Activated T-helper 1 cell treated with anti-CD3 and anti-CD28 coated beads, Interleukin-12 subunit alpha, Interleukin-12 subunit beta, Interleukin-2, Interleukin-4 antibody, amounts not matched to agents 30 ng/mL and 10 ng/mL and 1 ng/mL, durations not matched to agents 14 hours and 24 hours and 36 hours (primary cell): ENCODE measurements at regions not wholly inside any gene's neighbourhood (a gene's known extent, or its start where the extent isn't known, plus 50 kb on each side); places are given as distances from the start of the nearest gene placed in this dataset.

ENCODE experiments used
- DNase-seq: peaks from one replicate; pipeline ENCODE4 v3.0.0; 2021; ENCODE audit warnings: low spot score
- H3K27ac Mint-ChIP-seq: one replicate; pipeline ENCODE4 v1.8.0; 2021; ENCODE audit warnings: mild to moderate bottlenecking, mixed read lengths
- H3K27me3 Mint-ChIP-seq: one replicate; pipeline ENCODE4 v1.8.0; 2022; ENCODE audit warnings: mild to moderate bottlenecking, moderate library complexity, mixed read lengths; ENCODE audit not compliant: insufficient read depth
- H3K36me3 Mint-ChIP-seq: one replicate; pipeline ENCODE4 v1.8.0; 2021; ENCODE audit warnings: low read depth, mixed read lengths
- H3K4me1 Mint-ChIP-seq: one replicate; pipeline ENCODE4 v1.8.0; 2021; ENCODE audit warnings: low read depth, mixed read lengths
- H3K4me3 Mint-ChIP-seq: one replicate; pipeline ENCODE4 v1.8.0; 2021; ENCODE audit warnings: mild to moderate bottlenecking, moderate library complexity, mixed read lengths
- H3K9me3 Mint-ChIP-seq: one replicate; pipeline ENCODE4 v1.8.0; 2021; ENCODE audit warnings: mixed read lengths
- intact Hi-C: fragments of 100-400 bp; cut with micrococcal nuclease; formaldehyde crosslinking; loops from one replicate; pipeline ENCODE4 v1.15.1; 2024

DNA sequence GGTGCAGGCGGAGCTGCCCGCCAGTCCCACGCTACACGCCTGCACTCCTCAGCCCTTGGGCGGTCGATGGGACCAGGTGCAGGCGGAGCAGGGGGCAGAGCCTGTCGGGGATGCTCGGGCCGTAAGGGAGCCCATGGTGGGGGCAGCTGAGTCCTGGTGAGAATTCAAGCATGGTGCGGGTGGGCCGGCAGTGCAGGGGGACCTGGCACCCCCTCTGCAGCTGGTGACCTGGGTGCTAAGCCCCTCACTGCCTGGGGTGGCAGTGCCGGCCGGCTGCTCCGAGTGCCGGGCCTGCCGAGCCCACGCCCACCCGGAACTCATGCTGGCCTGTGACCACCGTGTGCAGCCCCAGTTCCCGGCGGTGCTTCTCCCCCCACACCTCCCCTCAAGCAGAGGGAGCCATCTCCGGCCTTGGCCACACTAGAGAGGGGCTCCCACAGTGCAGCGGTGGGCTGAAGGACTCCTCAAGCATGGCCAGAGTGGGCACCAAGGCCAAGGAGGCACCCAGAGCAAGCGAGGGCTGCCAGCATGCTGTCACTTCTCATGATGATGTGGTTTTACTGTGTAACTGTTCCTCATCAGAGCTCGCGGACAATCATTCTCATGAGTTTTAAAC, 228.9 kb upstream of the CDH9 start:
- intact Hi-C loops: no loop called here
- Mint-ChIP-seq H3K4me3 (no peak overlapping the region), H3K27me3 (no peaks in the 10 kb centered on the region), H3K9me3 (peaks cover 29% of the 10 kb centered on the region), H3K4me1 (no peaks in the 10 kb centered on the region), H3K27ac (no peak overlapping the region), H3K36me3 (no peaks in the 10 kb centered on the region)
- DNase-seq: no peak

DNA sequence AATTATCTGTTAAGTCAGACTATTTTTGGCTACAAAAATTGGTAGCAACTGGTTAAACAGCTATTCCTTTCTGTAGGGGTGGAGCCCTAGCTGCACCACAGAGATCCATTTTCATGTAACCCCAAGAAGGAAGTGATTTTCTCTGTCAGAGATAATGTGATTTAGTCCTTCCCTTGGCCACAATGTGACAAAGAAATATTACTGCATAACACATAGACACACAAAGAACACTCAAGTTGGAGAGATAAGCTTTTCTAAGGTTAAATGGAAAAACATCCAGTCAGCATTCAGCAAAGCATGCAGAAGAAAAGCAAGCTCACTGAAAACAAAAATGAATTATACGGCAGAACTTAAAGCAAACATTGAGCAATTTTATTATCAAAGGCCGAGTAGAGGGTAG, 227.8 kb upstream of the CDH9 start:
- Mint-ChIP-seq H3K4me1 (no peaks in the 10 kb centered on the region), H3K27ac (no peak overlapping the region), H3K4me3 (no peak overlapping the region), H3K36me3 (no peaks in the 10 kb centered on the region), H3K9me3 (peaks cover 30% of the 10 kb centered on the region), H3K27me3 (no peaks in the 10 kb centered on the region)
- no peak for DNase-seq
- intact Hi-C loops: no loop called here

DNA sequence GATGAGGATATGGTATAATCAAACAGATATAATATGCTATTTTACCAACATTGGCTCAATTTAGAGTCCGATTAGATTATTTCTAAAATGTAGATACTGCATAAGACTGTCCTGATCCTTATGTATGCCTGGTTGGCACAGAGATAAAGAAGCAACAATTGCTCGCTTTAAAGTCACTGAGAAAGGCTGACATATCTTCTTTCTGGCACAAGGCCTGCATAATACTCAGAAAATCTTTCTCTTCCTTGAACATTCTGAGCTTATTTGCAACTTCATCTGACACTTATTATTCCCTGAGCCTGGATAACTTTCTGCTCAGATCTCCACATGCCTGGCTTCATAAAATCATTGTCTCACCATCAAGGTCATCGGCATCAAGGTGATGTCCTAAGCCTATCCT, 219.3 kb upstream of the CDH9 start:
- Mint-ChIP-seq H3K36me3 (no peaks in the 10 kb centered on the region), H3K27me3 (no peaks in the 10 kb centered on the region), H3K27ac (no peak overlapping the region), H3K9me3 (peaks cover 12% of the 10 kb centered on the region), H3K4me1 (no peaks in the 10 kb centered on the region), H3K4me3 (no peak overlapping the region)
- no peak for DNase-seq
- intact Hi-C loops: no loop called here

DNA sequence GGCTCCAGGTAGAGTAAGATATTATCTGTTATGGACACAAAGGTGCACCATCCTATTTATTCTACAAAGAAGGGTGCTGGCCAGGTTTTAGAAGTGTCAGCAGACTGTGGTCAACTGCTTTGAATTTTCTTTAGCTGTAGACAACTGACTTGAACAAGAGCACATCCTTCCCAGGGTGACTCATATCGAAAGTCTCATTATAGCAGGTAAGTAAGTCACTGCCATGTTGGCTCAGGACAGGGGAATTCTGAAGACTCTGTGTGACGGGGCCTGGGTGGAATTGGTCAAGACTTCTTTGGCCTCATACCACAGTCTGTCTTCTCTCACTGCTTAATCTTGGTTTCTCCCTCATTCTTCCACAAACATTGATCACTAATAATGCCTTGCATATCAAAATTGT, 214.5 kb upstream of the CDH9 start:
- no peaks in the 10 kb centered on the region for H3K36me3 Mint-ChIP-seq
- H3K4me1 Mint-ChIP-seq: no peaks in the 10 kb centered on the region
- peaks cover 2% of the 10 kb centered on the region for H3K9me3 Mint-ChIP-seq
- H3K27me3 Mint-ChIP-seq: no peaks in the 10 kb centered on the region
- no peak overlapping the region for H3K27ac Mint-ChIP-seq
- H3K4me3 Mint-ChIP-seq: no peak overlapping the region
- DNase-seq: no peak
- intact Hi-C loops: no loop called here

DNA sequence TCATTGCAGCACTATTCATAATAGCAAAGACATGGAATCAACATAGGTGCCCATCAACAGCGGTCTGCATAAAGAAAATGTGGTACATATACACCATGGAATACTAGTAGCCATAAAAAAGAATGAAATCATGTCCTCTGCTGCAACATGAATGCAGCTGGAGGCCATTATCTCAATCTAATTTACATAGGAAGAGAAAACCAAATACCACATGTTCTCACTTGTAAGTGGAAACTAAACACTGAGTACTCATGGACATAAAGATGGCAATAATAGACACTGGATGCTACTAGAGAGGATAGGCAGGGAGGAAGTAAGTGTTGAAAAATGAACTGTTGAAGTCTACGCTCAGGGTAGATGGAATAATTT, 203.9 kb upstream of the CDH9 start:
- Mint-ChIP-seq H3K4me1 (no peaks in the 10 kb centered on the region), H3K27me3 (no peaks in the 10 kb centered on the region)
- intact Hi-C loops: no loop called here

DNA sequence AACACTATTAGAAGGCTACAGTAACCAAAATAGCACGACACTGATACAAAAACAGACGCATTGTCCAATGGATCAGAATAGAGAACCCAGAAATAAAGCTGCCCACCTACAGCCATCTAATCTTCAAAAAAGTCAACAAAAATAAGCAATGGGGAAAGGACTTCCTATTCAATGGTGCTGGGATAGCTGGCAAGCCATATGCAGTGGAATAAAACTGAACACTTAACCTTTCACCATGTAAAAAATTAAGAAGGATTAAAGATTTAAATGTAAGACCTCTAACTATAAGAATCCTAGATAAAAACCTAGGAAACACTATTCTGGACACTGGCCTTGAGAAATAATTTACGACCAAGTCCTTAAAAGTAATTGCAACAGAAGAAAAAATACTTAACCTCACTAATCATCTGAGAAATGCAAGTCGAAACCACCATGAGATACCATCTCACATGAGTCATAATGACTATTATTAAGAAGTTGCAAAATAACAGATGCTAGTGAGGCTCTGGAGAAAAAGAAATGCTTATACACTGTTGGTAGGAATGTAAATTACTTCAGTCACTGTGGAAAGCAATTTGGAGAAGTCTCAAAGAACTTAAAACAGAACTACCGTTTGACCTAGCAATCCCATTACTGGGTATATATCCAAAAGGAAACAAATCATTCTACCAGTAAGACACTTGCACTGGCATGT, 203.3 kb upstream of the CDH9 start:
- intact Hi-C loops: no loop called here
- Mint-ChIP-seq H3K4me3 (no peak overlapping the region), H3K4me1 (no peaks in the 10 kb centered on the region), H3K27ac (no peak overlapping the region), H3K9me3 (peaks cover 16% of the 10 kb centered on the region), H3K27me3 (no peaks in the 10 kb centered on the region), H3K36me3 (no peaks in the 10 kb centered on the region)
- no peak for DNase-seq

More for the DNA sequence above, 203.9 kb upstream of the CDH9 start:
- no peaks in the 10 kb centered on the region for H3K36me3 Mint-ChIP-seq
- peaks cover 16% of the 10 kb centered on the region for H3K9me3 Mint-ChIP-seq
- DNase-seq: no peak
- no peak overlapping the region for H3K4me3 Mint-ChIP-seq
- no peak overlapping the region for H3K27ac Mint-ChIP-seq

DNA sequence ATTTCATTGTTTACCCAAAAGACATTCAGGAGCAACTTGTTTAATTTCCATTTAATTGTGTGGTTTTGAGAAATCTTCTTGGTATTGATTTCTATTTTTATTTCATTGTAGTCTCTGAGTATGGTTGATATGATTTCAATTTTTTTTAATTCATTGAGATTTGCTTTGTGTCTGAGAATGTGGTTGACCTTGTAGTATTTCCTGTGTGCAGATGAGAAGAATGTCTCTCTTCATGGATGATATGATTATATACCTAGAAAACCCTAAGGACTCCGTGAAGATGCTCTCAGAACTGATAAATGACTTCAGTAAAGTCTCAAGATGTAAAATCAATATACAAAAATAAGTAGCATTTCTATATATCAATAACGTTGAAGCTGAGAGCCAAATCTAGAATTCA, 202.4 kb upstream of the CDH9 start:
- H3K4me3 Mint-ChIP-seq: no peak overlapping the region
- peaks cover 16% of the 10 kb centered on the region for H3K9me3 Mint-ChIP-seq
- intact Hi-C loops: no loop called here
- H3K27ac Mint-ChIP-seq: no peak overlapping the region
- no peaks in the 10 kb centered on the region for H3K36me3 Mint-ChIP-seq
- no peaks in the 10 kb centered on the region for H3K4me1 Mint-ChIP-seq
- DNase-seq: no peak
- no peaks in the 10 kb centered on the region for H3K27me3 Mint-ChIP-seq

DNA sequence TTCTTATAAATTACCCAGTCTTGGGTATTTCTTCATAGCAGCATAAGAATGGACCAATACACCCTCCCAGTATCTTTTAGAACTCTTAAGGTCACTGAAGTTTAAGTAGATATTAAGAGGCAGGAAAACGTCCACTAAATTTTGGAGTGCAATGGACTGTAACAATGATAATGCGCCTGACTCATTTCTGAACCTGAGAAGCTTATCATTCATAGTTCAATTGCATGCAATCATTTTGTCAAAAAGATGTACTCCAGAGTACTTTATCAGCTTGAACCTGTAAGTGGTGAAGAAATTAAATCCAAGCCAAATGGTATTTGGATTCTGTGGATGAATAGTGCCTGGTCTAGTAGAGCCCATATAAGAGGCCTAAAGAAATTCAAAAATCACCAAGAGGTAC, 196.5 kb upstream of the CDH9 start:
- no peak overlapping the region for H3K27ac Mint-ChIP-seq
- H3K27me3 Mint-ChIP-seq: no peaks in the 10 kb centered on the region
- H3K4me3 Mint-ChIP-seq: no peak overlapping the region
- no peaks in the 10 kb centered on the region for H3K4me1 Mint-ChIP-seq
- H3K36me3 Mint-ChIP-seq: no peaks in the 10 kb centered on the region
- intact Hi-C loops: no loop called here
- no peak for DNase-seq
- peaks cover 7% of the 10 kb centered on the region for H3K9me3 Mint-ChIP-seq

DNA sequence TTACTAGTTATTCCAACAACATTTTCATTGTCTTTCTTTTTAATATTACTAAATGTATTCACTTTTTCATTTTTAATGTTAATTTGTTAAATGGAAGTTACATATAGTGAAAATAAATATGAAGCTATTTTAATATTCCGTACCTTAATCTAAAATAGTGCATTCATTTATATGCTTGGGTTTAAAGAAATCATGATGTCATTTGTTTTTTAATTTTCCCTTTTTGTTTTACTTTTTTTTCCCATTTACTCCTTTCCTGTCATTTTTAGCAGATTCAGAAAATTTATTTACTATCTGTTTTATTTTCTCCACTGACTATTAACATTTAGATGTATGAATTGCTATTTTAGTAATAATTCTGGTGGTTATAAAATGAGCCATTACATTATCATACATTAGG, 183.0 kb upstream of the CDH9 start:
- Mint-ChIP-seq H3K27ac (no peak overlapping the region), H3K36me3 (no peaks in the 10 kb centered on the region), H3K4me1 (no peaks in the 10 kb centered on the region), H3K4me3 (no peak overlapping the region), H3K9me3 (peaks cover 4% of the 10 kb centered on the region), H3K27me3 (no peaks in the 10 kb centered on the region)
- DNase-seq: no peak
- intact Hi-C loops: no loop called here

DNA sequence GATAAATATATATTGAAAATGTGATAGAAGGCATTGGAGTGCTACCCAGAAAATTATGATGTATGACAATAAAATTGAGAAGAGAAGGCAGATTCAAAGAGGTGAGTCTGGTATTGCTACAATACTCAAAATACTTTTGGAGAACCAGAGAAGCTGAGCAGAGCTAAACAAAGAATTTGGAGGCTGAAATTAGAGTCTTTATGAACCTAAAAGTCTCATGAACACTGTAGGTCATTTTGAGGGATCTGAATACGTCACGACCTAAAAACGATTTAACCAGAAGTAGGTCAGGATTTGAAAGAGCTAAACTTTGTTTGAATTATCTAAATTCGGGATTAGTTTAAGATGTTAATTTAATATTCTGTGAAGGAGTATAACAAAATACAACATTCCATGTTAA, 182.4 kb upstream of the CDH9 start:
- Mint-ChIP-seq H3K27ac (no peak overlapping the region), H3K36me3 (no peaks in the 10 kb centered on the region), H3K9me3 (peaks cover 4% of the 10 kb centered on the region), H3K4me1 (no peaks in the 10 kb centered on the region), H3K4me3 (no peak overlapping the region), H3K27me3 (no peaks in the 10 kb centered on the region)
- intact Hi-C loops: no loop called here
- DNase-seq: no peak

DNA sequence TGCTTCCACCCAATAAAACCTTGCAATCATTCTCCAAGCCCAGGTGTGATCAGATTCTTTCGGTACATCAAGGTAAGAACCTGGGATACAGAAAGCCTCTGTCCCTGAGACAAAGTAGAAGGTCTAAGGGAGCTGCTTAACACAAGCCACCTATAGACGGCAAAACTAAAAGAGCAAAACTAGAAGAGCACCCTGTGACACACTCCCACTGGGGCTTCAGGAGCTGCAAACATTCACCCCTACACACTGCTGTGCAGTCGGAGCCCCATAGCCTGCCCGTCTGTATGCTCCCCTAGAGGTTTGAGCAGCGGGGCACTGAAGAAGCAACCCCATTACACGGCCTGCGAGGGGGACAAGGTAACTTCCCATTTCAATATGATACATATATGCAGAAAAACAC, 179.6 kb upstream of the CDH9 start:
- peaks cover 4% of the 10 kb centered on the region for H3K9me3 Mint-ChIP-seq
- H3K27me3 Mint-ChIP-seq: no peaks in the 10 kb centered on the region
- H3K36me3 Mint-ChIP-seq: no peaks in the 10 kb centered on the region
- DNase-seq: no peak
- intact Hi-C loops: no loop called here
- H3K27ac Mint-ChIP-seq: no peak overlapping the region
- H3K4me3 Mint-ChIP-seq: no peak overlapping the region
- H3K4me1 Mint-ChIP-seq: no peaks in the 10 kb centered on the region

DNA sequence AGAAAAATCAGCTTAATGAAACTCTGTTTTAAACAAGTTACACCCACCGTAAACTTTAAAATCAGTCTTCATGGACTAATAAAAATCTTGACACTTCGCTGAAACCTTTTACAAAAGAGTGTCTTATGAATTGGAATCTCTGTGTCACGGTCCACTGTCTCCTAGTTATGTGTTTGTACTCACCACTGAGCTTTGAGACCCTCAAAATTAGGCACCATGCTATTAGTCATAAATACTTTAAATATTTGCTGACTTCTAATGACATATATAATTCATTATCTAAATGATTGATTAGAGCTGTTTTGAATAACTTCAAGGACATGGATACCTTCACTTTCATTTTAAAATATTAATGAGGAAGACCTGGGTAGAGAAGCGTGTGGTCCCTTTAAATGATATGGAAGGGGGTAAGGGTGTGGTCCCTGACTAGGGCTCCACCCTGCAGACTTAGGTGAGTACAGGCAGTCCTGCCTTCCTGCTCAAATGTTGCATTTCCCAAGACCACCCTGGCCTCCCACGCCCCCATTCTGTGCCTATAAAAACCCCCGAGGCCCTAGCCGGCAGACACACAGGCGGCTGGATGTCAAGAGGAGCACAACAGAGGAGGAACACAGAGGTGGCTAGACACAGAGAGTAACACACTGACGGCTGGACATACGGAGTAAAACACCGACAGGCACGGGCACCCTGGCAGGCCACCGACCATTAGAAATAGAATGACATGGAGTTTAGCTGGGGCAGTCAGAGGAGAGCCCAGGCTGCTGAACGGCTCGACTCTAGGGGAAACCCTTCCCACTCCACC, 179.0 kb upstream of the CDH9 start:
- H3K36me3 Mint-ChIP-seq: no peaks in the 10 kb centered on the region
- peaks cover 4% of the 10 kb centered on the region for H3K9me3 Mint-ChIP-seq
- no peaks in the 10 kb centered on the region for H3K4me1 Mint-ChIP-seq
- no peaks in the 10 kb centered on the region for H3K27me3 Mint-ChIP-seq
- no peak overlapping the region for H3K4me3 Mint-ChIP-seq
- H3K27ac Mint-ChIP-seq: no peak overlapping the region
- DNase-seq: no peak
- intact Hi-C loops: no loop called here

DNA sequence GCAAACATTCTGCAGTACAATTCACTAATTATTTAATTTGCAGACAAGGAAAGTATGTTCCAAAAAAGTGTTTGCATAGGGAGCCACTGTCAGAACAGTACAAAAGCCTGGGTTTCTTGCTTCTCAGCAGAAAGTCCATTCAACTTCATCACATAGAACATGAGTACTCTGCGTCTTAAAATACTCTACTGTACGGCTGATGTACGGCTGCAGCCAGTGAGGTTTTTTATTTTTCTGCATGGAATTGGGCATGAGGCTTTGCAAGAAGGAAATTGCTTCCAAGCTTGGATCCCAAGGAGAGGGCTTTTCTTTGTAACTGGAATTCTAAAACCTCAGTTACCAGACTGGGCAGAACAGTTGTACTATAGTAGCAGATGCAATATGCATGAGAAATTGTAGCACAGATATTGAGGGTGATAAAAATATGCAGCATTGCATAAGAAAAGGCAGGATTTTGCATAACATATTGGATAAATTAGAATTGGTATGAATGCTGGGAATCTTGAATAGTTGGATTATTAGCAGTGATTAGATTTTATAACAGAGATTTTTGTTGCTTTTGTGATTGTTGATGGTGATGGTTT, 178.1 kb upstream of the CDH9 start:
- intact Hi-C loops: no loop called here
- Mint-ChIP-seq H3K4me1 (no peaks in the 10 kb centered on the region), H3K4me3 (no peak overlapping the region), H3K27me3 (no peaks in the 10 kb centered on the region), H3K36me3 (no peaks in the 10 kb centered on the region), H3K27ac (no peak overlapping the region), H3K9me3 (peaks cover 4% of the 10 kb centered on the region)
- DNase-seq: no peak
